ENCODE measurements at regions not wholly inside any gene's neighbourhood (a gene's known extent, or its start where the extent isn't known, plus 50 kb on each side); places are given as distances from the start of the nearest gene placed in this dataset.

DNA sequence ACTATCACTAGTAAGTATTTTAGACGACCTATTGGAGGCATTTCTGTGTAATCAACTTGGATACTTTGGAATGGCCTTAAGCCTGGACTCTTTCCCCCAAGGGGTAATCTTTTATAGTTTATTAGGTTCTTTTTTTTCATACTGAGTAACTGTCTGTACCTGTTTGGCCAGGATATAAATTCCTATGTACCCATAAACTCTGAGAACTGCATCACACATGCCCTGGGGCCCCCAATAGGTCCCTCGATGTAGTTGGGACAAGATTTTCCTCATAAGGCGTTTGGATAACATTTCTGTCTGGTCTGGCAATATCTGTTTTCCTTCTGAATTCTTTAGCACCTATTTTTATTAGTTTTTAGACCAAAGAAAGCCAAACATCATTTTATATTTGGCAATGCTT is 86.4 kb upstream of the WNT7A start:
- H3K27ac ChIP-seq: no peak overlapping the region
- H3K27me3 ChIP-seq: no peaks in the 10 kb centered on the region
- no peaks in the 10 kb centered on the region for H3K79me2 ChIP-seq
- no peak overlapping the region for H3K4me3 ChIP-seq
- no peaks in the 10 kb centered on the region for H3K9me3 ChIP-seq (ENCODE audit: low read depth)
- 54% methylated on average over 3 of the region's 3 CpGs for WGBS (ENCODE audit: low lambda C conversion rate, missing lambda C conversion rate)
- no peaks in the 10 kb centered on the region for H3K36me3 ChIP-seq (replicated peaks; ENCODE audit: insufficient read depth, low read depth)
- TF ChIP-seq EZH2 (IDR thresholded peaks at IDR 0.05; ENCODE audit: borderline replicate concordance) (no peak), EZH2phosphoT487 (IDR thresholded peaks at IDR 0.05; ENCODE audit: low read depth, severe bottlenecking, unreplicated experiment) (no peak)
- TF ChIP-seq, protein P1, sequence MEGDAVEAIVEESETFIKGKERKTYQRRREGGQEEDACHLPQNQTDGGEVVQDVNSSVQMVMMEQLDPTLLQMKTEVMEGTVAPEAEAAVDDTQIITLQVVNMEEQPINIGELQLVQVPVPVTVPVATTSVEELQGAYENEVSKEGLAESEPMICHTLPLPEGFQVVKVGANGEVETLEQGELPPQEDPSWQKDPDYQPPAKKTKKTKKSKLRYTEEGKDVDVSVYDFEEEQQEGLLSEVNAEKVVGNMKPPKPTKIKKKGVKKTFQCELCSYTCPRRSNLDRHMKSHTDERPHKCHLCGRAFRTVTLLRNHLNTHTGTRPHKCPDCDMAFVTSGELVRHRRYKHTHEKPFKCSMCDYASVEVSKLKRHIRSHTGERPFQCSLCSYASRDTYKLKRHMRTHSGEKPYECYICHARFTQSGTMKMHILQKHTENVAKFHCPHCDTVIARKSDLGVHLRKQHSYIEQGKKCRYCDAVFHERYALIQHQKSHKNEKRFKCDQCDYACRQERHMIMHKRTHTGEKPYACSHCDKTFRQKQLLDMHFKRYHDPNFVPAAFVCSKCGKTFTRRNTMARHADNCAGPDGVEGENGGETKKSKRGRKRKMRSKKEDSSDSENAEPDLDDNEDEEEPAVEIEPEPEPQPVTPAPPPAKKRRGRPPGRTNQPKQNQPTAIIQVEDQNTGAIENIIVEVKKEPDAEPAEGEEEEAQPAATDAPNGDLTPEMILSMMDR (IDR thresholded peaks at IDR 0.05; ENCODE audit: poor library complexity): no peak
- H2AFZ ChIP-seq: no peak overlapping the region
- H3K4me2 ChIP-seq: no peak overlapping the region
- DNase-seq (ENCODE audit: low spot score): no peak
- no peaks in the 10 kb centered on the region for H4K20me1 ChIP-seq (ENCODE audit: insufficient read depth, poor library complexity, severe bottlenecking)
- H3K4me1 ChIP-seq (ENCODE audit: insufficient read depth): no peaks in the 10 kb centered on the region
- no peaks in the 10 kb centered on the region for H3K9me2 ChIP-seq (replicated peaks; ENCODE audit: insufficient read depth)

DNA sequence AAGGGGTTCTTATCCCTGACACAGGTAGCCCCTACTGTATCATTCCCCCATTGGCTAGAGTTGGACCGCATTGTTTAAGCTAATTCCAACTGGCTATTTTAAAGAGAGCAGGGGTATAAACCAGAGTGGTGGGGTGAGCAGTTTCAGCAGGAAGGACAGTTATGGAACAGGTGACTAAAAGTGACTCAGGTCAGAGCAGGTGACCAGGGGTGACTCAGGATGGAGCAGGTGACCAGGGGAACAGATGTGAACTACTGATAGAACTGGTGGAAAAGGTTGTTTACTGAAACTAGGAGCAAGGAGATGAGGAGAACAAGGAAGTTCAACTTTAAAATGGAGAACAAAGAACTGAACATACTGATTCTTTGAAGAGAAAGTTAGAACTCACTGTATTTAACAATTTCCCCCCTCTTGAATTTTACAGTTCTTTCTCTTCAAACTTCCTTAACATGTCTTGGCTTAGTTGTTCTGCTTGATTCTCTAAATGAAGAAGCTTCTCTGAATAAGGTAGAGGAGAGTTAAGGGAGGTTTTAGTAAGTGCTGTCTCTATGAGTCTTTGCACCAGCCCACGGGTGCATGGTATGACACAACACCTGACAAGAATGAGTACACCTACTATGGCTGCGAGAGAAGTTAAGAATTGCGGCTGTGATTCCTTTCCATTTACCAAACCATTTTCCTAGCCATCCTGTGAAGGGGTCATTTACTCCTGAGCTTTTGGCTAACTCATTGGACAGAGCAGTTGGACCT is 83.4 kb upstream of the WNT7A start:
- Histone ChIP-seq H4K20me1 (ENCODE audit: insufficient read depth, poor library complexity, severe bottlenecking) (no peaks in the 10 kb centered on the region), H3K27ac (peak overlapping the region; percentile 85), H3K4me3 (no peak overlapping the region), H2AFZ (no peak overlapping the region), H3K4me2 (no peak overlapping the region), H3K9me2 (replicated peaks; ENCODE audit: insufficient read depth) (no peaks in the 10 kb centered on the region), H3K9me3 (ENCODE audit: low read depth) (no peaks in the 10 kb centered on the region), H3K27me3 (no peaks in the 10 kb centered on the region), H3K4me1 (ENCODE audit: insufficient read depth) (no peaks in the 10 kb centered on the region), H3K79me2 (no peaks in the 10 kb centered on the region), H3K36me3 (replicated peaks; ENCODE audit: insufficient read depth, low read depth) (no peaks in the 10 kb centered on the region)
- TF ChIP-seq EZH2phosphoT487 (IDR thresholded peaks at IDR 0.05; ENCODE audit: low read depth, severe bottlenecking, unreplicated experiment): no peak
- TF ChIP-seq EZH2 (IDR thresholded peaks at IDR 0.05; ENCODE audit: borderline replicate concordance): no peak
- TF ChIP-seq, protein P1 (IDR thresholded peaks at IDR 0.05; ENCODE audit: poor library complexity): no peak
- DNase-seq (ENCODE audit: low spot score): no peak
- WGBS (ENCODE audit: low lambda C conversion rate, missing lambda C conversion rate): 89% methylated on average over 4 of the region's 4 CpGs

DNA sequence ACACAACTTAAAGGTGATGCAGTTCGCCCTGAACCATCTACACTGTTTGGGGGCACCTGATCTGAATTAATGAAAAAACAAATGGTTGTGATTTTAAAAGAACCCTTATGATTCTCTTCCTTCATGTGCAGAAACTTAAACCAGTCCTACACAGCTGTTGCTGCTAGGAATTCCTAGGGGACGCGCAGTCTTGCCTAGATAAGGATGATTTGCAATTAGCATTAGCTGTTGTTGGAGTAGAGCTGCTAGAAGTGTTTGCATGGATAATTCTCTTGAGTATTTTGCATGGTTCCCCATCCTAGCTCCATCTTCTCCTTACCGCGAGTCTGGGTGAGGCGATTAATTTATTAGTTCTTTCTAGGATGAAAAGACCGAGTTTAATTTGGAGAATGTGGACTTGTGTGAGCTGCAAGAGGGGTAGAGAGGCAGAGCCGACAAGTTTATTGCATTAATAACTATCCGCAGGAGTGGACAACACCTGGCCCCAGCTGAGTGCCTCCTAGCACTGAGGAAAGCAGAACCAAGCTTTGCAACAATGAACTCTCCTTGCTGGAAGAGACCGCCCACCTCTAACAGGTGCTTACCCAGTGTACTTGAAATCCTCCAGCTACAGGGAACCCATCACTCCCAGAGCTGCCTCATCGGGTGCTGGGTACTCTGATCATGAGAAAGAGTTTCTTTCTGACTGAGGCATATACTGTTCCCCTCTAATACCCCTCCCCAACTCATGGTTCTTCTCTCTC is 75.0 kb upstream of the WNT7A start:
- Histone ChIP-seq H3K4me1 (ENCODE audit: insufficient read depth) (peaks cover 7% of the 10 kb centered on the region), H3K27ac (no peak overlapping the region), H3K9me2 (replicated peaks; ENCODE audit: insufficient read depth) (no peaks in the 10 kb centered on the region), H3K4me2 (no peak overlapping the region), H3K9me3 (ENCODE audit: low read depth) (no peaks in the 10 kb centered on the region), H4K20me1 (ENCODE audit: insufficient read depth, poor library complexity, severe bottlenecking) (no peaks in the 10 kb centered on the region), H3K79me2 (no peaks in the 10 kb centered on the region), H3K36me3 (replicated peaks; ENCODE audit: insufficient read depth, low read depth) (no peaks in the 10 kb centered on the region), H2AFZ (no peak overlapping the region), H3K27me3 (no peaks in the 10 kb centered on the region), H3K4me3 (no peak overlapping the region)
- TF ChIP-seq EZH2 (IDR thresholded peaks at IDR 0.05; ENCODE audit: borderline replicate concordance): no peak
- TF ChIP-seq EZH2phosphoT487 (IDR thresholded peaks at IDR 0.05; ENCODE audit: low read depth, severe bottlenecking, unreplicated experiment): no peak
- TF ChIP-seq, protein P1 (IDR thresholded peaks at IDR 0.05; ENCODE audit: poor library complexity): no peak
- 81% methylated on average over 11 of the region's 11 CpGs for WGBS (ENCODE audit: low lambda C conversion rate, missing lambda C conversion rate)
- no peak for DNase-seq (ENCODE audit: low spot score)

Data from hepatocyte (in vitro differentiated cells).